CD4-positive, alpha-beta T cell (primary cell): ENCODE measurements at regions not wholly inside any gene's neighbourhood (a gene's known extent, or its start where the extent isn't known, plus 50 kb on each side); places are given as distances from the start of the nearest gene placed in this dataset.

Experiments
- ATAC-seq: fragments of 200-7000 bp; cut with Tn5 transposase; one replicate; pipeline ENCODE4 v1.10.0; 2022; ENCODE audit warnings: mild to moderate bottlenecking; ENCODE audit not compliant: poor library complexity
- CTCF ChIA-PET: fragments of 350-600 bp; sonication (Branson Sonifier 250); formaldehyde crosslinking; loops from one replicate; lab custom pipeline; 2021; ENCODE audit warnings: antibody characterized with exemption, inconsistent platforms; lab: Charles Lee
- POLR2A ChIA-PET: fragments of 350-600 bp; sonication (Branson Sonifier 250); formaldehyde crosslinking; loops from one replicate; lab custom pipeline; 2021; ENCODE audit warnings: antibody characterized with exemption, inconsistent platforms; lab: Charles Lee
- DNase-seq, 14 experiments: peaks; one replicate each; pipeline ENCODE4 v3.0.0-alpha.2; 2013 to 2020; ENCODE audit warnings: mixed read lengths in 2 of 14
- H3K27ac ChIP-seq, 2 donors: one replicate each; pipeline versions ENCODE4 v1.5.1 to v1.7.0; 2013; ENCODE audit warnings: low read length in 2 of 2, low read depth in 1 of 2, mild to moderate bottlenecking in 1 of 2
- H3K27me3 ChIP-seq, 2 experiments: 1 replicate in 1 of 2; 2 replicates in 1 of 2; pipeline versions ENCODE4 v1.6.1 to v1.7.0; 2013; ENCODE audit warnings: low read length in 2 of 2, control low read depth in 1 of 2, mild to moderate bottlenecking in 1 of 2, moderate library complexity in 1 of 2; ENCODE audit not compliant: insufficient read depth in 2 of 2, control insufficient read depth in 1 of 2
- H3K36me3 ChIP-seq: one replicate; pipeline ENCODE4 v1.6.1; 2013; ENCODE audit warnings: low read length, control low read depth; ENCODE audit not compliant: insufficient read depth
- H3K4me1 ChIP-seq: one replicate; pipeline ENCODE4 v1.6.1; 2013; ENCODE audit warnings: low read length, control low read depth; ENCODE audit not compliant: insufficient read depth
- H3K4me3 ChIP-seq: one replicate; pipeline ENCODE4 v1.5.1; 2013; ENCODE audit warnings: mild to moderate bottlenecking, low read length, moderate library complexity
- H3K9me3 ChIP-seq, 2 experiments: 1 replicate in 1 of 2; 2 replicates in 1 of 2; pipeline versions ENCODE4 v1.6.1 to v1.7.0; 2013; ENCODE audit warnings: low read length in 2 of 2, mild to moderate bottlenecking in 2 of 2, control low read depth in 1 of 2, moderate library complexity in 1 of 2; ENCODE audit not compliant: control insufficient read depth in 1 of 2, insufficient read depth in 1 of 2
- H3K27ac Mint-ChIP-seq: one replicate; pipeline ENCODE4 v1.8.0; 2020; ENCODE audit warnings: mixed read lengths
- H3K27me3 Mint-ChIP-seq: one replicate; pipeline ENCODE4 v1.8.0; 2021; ENCODE audit warnings: mixed read lengths
- H3K36me3 Mint-ChIP-seq: one replicate; pipeline ENCODE4 v1.8.0; 2021; ENCODE audit warnings: low read depth, mixed read lengths
- H3K4me1 Mint-ChIP-seq: one replicate; pipeline ENCODE4 v1.8.0; 2021; ENCODE audit warnings: low read depth, mixed read lengths
- H3K4me3 Mint-ChIP-seq: one replicate; pipeline ENCODE4 v1.8.0; 2020; ENCODE audit warnings: mild to moderate bottlenecking, mixed read lengths
- H3K9me3 Mint-ChIP-seq: one replicate; pipeline ENCODE4 v1.8.0; 2020; ENCODE audit warnings: mixed read lengths
- CTCF ChIP-seq: fragments of 200-600 bp; IDR thresholded peaks from one replicate; pipeline ENCODE4 v1.8.0; 2022; ENCODE audit warnings: antibody characterized with exemption, mild to moderate bottlenecking
- intact Hi-C, 2 experiments: fragments of 100-400 bp; cut with DNase I in 1 of 2; cut with micrococcal nuclease in 1 of 2; formaldehyde crosslinking; loops; one replicate each; pipeline versions ENCODE4 v1.15.1 to v1.9.0; 2023 to 2025; cut with DNase I, micrococcal nuclease

GRCh38 chr2:122993592-122993991, 1031.5 kb upstream of the CNTNAP5 start:
- Histone ChIP-seq H3K27me3 (no peaks in the 10 kb centered on the region), H3K36me3 (no peaks in the 10 kb centered on the region), H3K27ac (no peak overlapping the region), H3K4me3 (no peak overlapping the region), H3K4me1 (no peaks in the 10 kb centered on the region), H3K9me3 (peaks cover 5 to 26% of the 10 kb centered on the region in 2 experiments)
- no peak overlapping the region for H3K4me3 Mint-ChIP-seq
- H3K27me3 Mint-ChIP-seq, result no peaks in the 10 kb centered on the region
- ATAC-seq (no peak), DNase-seq (no peak)
- TF ChIP-seq CTCF, result no peak
- H3K36me3 Mint-ChIP-seq, result no peaks in the 10 kb centered on the region
- H3K4me1 Mint-ChIP-seq, result no peaks in the 10 kb centered on the region
- intact Hi-C loops, result no loop called here
- ChIA-PET CTCF (no interaction called here), POLR2A (no interaction called here)
- no peak overlapping the region for H3K27ac Mint-ChIP-seq
- H3K9me3 Mint-ChIP-seq, result peaks cover 15% of the 10 kb centered on the region

DNA sequence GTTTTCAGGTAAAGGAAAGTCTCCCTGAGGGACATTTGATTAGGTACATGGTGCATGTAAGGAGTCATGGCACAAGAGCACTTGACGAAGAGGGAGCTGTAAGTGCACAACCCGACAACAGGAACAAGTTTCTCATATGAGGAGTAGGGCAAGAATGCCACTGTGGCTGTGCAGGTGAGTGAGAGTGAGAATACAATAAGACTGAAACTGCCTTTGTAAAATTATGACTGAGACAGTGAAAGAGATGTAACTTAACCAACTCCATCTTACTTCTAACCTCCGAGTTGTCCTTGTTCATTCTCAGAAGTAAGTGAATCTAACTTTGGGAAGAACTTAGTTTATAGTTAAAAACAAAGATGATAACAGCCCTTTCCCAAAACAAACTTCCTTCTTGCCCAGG, 1025.8 kb upstream of the CNTNAP5 start:
- H3K4me1 Mint-ChIP-seq, result no peaks in the 10 kb centered on the region
- CTCF ChIA-PET, result no interaction called here
- no peaks in the 10 kb centered on the region for H3K27me3 Mint-ChIP-seq
- Histone ChIP-seq H3K4me3 (no peak overlapping the region), H3K27me3 (no peaks in the 10 kb centered on the region), H3K4me1 (no peaks in the 10 kb centered on the region), H3K36me3 (no peaks in the 10 kb centered on the region), H3K27ac (no peak overlapping the region), H3K9me3 (peaks cover 8 to 9% of the 10 kb centered on the region in 2 experiments)
- peaks cover 12% of the 10 kb centered on the region for H3K9me3 Mint-ChIP-seq
- ATAC-seq (no peak), DNase-seq (no peak)
- intact Hi-C loops, result no loop called here
- H3K27ac Mint-ChIP-seq, result no peak overlapping the region
- H3K4me3 Mint-ChIP-seq, result no peak overlapping the region
- POLR2A ChIA-PET, result no interaction called here
- no peak for TF ChIP-seq CTCF
- no peaks in the 10 kb centered on the region for H3K36me3 Mint-ChIP-seq

DNA sequence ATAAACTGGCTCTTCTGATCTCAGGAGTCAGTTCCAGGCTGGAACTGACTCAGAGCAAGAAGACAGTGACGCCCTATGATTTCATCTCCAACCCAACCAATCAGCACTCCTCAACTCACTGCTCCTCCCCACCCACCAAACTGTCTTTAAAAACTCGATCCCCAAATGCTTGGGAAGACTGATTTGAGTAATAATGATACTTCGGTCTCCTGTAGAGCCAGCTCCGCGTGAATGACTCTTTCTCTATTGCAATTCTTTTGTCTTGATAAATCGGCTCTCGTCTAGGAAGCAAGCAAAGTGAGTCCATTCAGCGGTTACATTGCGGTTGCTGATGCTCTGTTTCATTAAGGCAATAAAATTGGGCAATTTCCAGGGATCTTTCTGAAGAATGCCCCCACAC, 1025.3 kb upstream of the CNTNAP5 start:
- Mint-ChIP-seq H3K4me1 (no peaks in the 10 kb centered on the region), H3K36me3 (no peaks in the 10 kb centered on the region), H3K27ac (no peak overlapping the region), H3K4me3 (no peak overlapping the region), H3K9me3 (peaks cover 12% of the 10 kb centered on the region), H3K27me3 (no peaks in the 10 kb centered on the region)
- H3K36me3 ChIP-seq, result no peaks in the 10 kb centered on the region
- no peak overlapping the region for H3K4me3 ChIP-seq
- ATAC-seq (no peak), DNase-seq (no peak)
- no peak for TF ChIP-seq CTCF
- peaks cover 10 to 12% of the 10 kb centered on the region in 2 experiments for H3K9me3 ChIP-seq
- H3K27ac ChIP-seq, result no peak overlapping the region
- ChIA-PET CTCF (no interaction called here), POLR2A (no interaction called here)
- no peaks in the 10 kb centered on the region for H3K27me3 ChIP-seq
- no peaks in the 10 kb centered on the region for H3K4me1 ChIP-seq
- intact Hi-C loops, result no loop called here
